HCT116 (cell line): ENCODE measurements at regions not wholly inside any gene's neighbourhood (a gene's known extent, or its start where the extent isn't known, plus 50 kb on each side); places are given as distances from the start of the nearest gene placed in this dataset.

Experiments used
- ATAC-seq: fragments of 200-7000 bp; cut with Tn5 transposase; 2 replicates; pipeline ENCODE4 v1.9.1; 2020; ENCODE audit warnings: mild to moderate bottlenecking, moderate library complexity
- BruUV-seq: library from RNA; stranded (reverse); fragments of 400-500 nt; replicated peaks from 2 replicates; lab custom pipeline; 2021; lab: Mats Ljungman, UMichigan
- CTCF ChIA-PET: fragments of 300-600 bp; sonication (Branson Sonifier 250); formaldehyde crosslinking; loops from one replicate; lab custom pipeline; 2021; ENCODE audit warnings: antibody characterized with exemption; lab: Charles Lee
- POLR2A ChIA-PET: fragments of 300-600, 350-600 bp; sonication (Branson Sonifier 250); formaldehyde crosslinking; loops from one replicate; lab custom pipeline; 2021; ENCODE audit warnings: antibody characterized with exemption; lab: Charles Lee
- RAD21 ChIA-PET, 2 experiments: fragments of 300-600 bp; sonication (Branson Sonifier 250); formaldehyde crosslinking; loops; one replicate each; lab custom pipeline; 2023; ENCODE audit warnings: low total read pairs in 2 of 2; ENCODE audit not compliant: uncharacterized antibody in 2 of 2, unreplicated experiment in 2 of 2, low non-redundant PET in 1 of 2; lab: Charles Lee
- DNase-seq: peaks from one replicate; pipeline ENCODE4 v3.0.0-alpha.2; 2010; ENCODE audit warnings: low read depth, low spot score
- H2AFZ ChIP-seq: fragments of 200-600 bp; shearing (Covaris generic), sonication (generic); 2 replicates; pipeline ENCODE4 v1.6.1; 2017; ENCODE audit warnings: low read depth, mixed run types, mixed read lengths, antibody characterized with exemption, low read length; ENCODE audit not compliant: poor library complexity, severe bottlenecking
- H3K27ac ChIP-seq: 2 replicates; pipeline ENCODE4 v1.5.1; 2012; ENCODE audit warnings: low read depth, low read length
- H3K27me3 ChIP-seq: fragments of 200-600 bp; sonication (generic); 2 replicates; pipeline ENCODE4 v1.6.1; 2016; ENCODE audit warnings: mixed run types, low read length, mixed read lengths; ENCODE audit not compliant: insufficient read depth
- H3K36me3 ChIP-seq, 2 experiments: fragments of 200-500 bp in 1 of 2; fragments of 200-600 bp in 1 of 2; sonication (Bioruptor generic) in 1 of 2; sonication (generic) in 1 of 2; 2 replicates each; pipeline versions ENCODE4 v1.5.1 to v1.6.1; 2014 to 2016; ENCODE audit warnings: low read length in 2 of 2, inconsistent platforms in 1 of 2, mixed read lengths in 1 of 2, mixed run types in 1 of 2; ENCODE audit not compliant: insufficient read depth in 2 of 2, control insufficient read depth in 1 of 2
- H3K4me1 ChIP-seq, 2 experiments: fragments of 200-600 bp in 1 of 2; sonication (generic) in 1 of 2; 2 replicates each; pipeline versions ENCODE4 v1.5.1 to v1.6.1; 2012 to 2017; ENCODE audit warnings: low read length in 2 of 2, inconsistent platforms in 1 of 2, mild to moderate bottlenecking in 1 of 2, mixed read lengths in 1 of 2, mixed run types in 1 of 2, moderate library complexity in 1 of 2; ENCODE audit not compliant: insufficient read depth in 2 of 2, control insufficient read depth in 1 of 2
- H3K4me2 ChIP-seq: fragments of 200-600 bp; sonication (generic); 2 replicates; pipeline ENCODE4 v1.6.1; 2017; ENCODE audit warnings: mixed run types, low read length, mixed read lengths
- H3K4me3 ChIP-seq, 2 experiments: fragments of 200-600 bp in 1 of 2; sonication (generic) in 1 of 2; replicated peaks in 1 of 2; 2 replicates each; pipeline ENCODE4 v1.5.1; 2011 to 2016; ENCODE audit warnings: low read length in 2 of 2, control low read depth in 1 of 2, low read depth in 1 of 2, mild to moderate bottlenecking in 1 of 2, mixed read lengths in 1 of 2, mixed run types in 1 of 2
- H3K79me2 ChIP-seq: fragments of 200-600 bp; sonication (generic); 2 replicates; pipeline ENCODE4 v1.6.1; 2017; ENCODE audit warnings: mild to moderate bottlenecking, mixed run types, low read length, moderate library complexity, mixed read lengths; ENCODE audit not compliant: insufficient read depth
- H3K9ac ChIP-seq: fragments of 200-600 bp; sonication (generic); 2 replicates; pipeline ENCODE4 v1.6.1; 2016; ENCODE audit warnings: low read length, mixed read lengths
- H3K9me2 ChIP-seq: fragments of 200-600 bp; sonication (generic), shearing (Covaris generic); 2 replicates; pipeline ENCODE4 v1.6.1; 2017; ENCODE audit warnings: mixed run types, mild to moderate bottlenecking, moderate library complexity; ENCODE audit not compliant: insufficient read depth
- H3K9me3 ChIP-seq, 2 experiments: fragments of 200-500 bp in 1 of 2; fragments of 200-600 bp in 1 of 2; sonication (Bioruptor generic) in 1 of 2; sonication (generic) in 1 of 2; 2 replicates each; pipeline ENCODE4 v1.6.1; 2014 to 2017; ENCODE audit warnings: low read length in 2 of 2, mixed read lengths in 2 of 2, inconsistent platforms in 1 of 2, low read depth in 1 of 2, mild to moderate bottlenecking in 1 of 2, mixed run types in 1 of 2, moderate library complexity in 1 of 2; ENCODE audit not compliant: control insufficient read depth in 1 of 2, insufficient read depth in 1 of 2
- H4K20me1 ChIP-seq: fragments of 200-600 bp; sonication (generic), shearing (Covaris generic); 2 replicates; pipeline ENCODE4 v1.6.1; 2017; ENCODE audit warnings: mixed run types, mild to moderate bottlenecking, moderate library complexity; ENCODE audit not compliant: insufficient read depth
- CEBPB ChIP-seq: IDR thresholded peaks from 2 replicates; pipeline ENCODE4 v1.6.1; 2012; ENCODE audit warnings: low read depth
- CTCF ChIP-seq, 3 experiments: fragments of 200-600 bp in 1 of 3; sonication (generic) in 1 of 3; IDR thresholded peaks in 2 of 3; conservative IDR thresholded peaks in 1 of 3; 2 replicates each; pipeline ENCODE4 v1.5.1; 2012 to 2017; ENCODE audit warnings: low read depth in 2 of 3, low read length in 2 of 3, antibody characterized with exemption in 1 of 3, borderline replicate concordance in 1 of 3, control low read depth in 1 of 3, mild to moderate bottlenecking in 1 of 3, mixed read lengths in 1 of 3, mixed run types in 1 of 3, moderate library complexity in 1 of 3; ENCODE audit not compliant: insufficient read depth in 1 of 3
- EGR1 ChIP-seq: IDR thresholded peaks from 2 replicates; pipeline ENCODE4 v1.6.1; 2012; ENCODE audit warnings: low read depth
- ELF1 ChIP-seq: IDR thresholded peaks from 2 replicates; pipeline ENCODE4 v1.6.1; 2012; ENCODE audit warnings: low read depth, borderline replicate concordance
- EZH2 ChIP-seq: fragments of 200-600 bp; sonication (generic); IDR thresholded peaks from 2 replicates; pipeline ENCODE4 v1.6.1; 2017; ENCODE audit warnings: antibody characterized with exemption, mixed run types
- FOSL1 ChIP-seq: IDR thresholded peaks from 2 replicates; pipeline ENCODE4 v1.6.1; 2012; ENCODE audit warnings: low read depth
- JUND ChIP-seq: IDR thresholded peaks from 2 replicates; pipeline ENCODE4 v1.6.1; 2012
- MAX ChIP-seq: IDR thresholded peaks from 2 replicates; pipeline ENCODE4 v1.6.1; 2012
- POLR2AphosphoS5 ChIP-seq: IDR thresholded peaks from 2 replicates; pipeline ENCODE4 v1.6.1; 2011; ENCODE audit warnings: mild to moderate bottlenecking, low read depth, low read length, moderate library complexity
- RAD21 ChIP-seq: IDR thresholded peaks from 2 replicates; pipeline ENCODE4 v1.6.1; 2012; ENCODE audit warnings: low read depth, mild to moderate bottlenecking
- SIN3A ChIP-seq: IDR thresholded peaks from 2 replicates; pipeline ENCODE4 v1.6.1; 2012; ENCODE audit warnings: low read depth
- SP1 ChIP-seq: IDR thresholded peaks from 2 replicates; pipeline ENCODE4 v1.6.1; 2012; ENCODE audit warnings: low read depth
- TCF7L2 ChIP-seq: IDR thresholded peaks from 2 replicates; pipeline ENCODE4 v1.7.0; 2011; ENCODE audit warnings: borderline replicate concordance, inconsistent platforms; ENCODE audit not compliant: insufficient read depth, insufficient read length; ENCODE audit errors: extremely low read depth
- YY1 ChIP-seq: IDR thresholded peaks from 2 replicates; pipeline ENCODE4 v1.6.1; 2011; ENCODE audit warnings: low read length, low read depth, moderate library complexity, mild to moderate bottlenecking; ENCODE audit not compliant: insufficient replicate concordance; ENCODE audit errors: extremely low read depth
- ZNF274 ChIP-seq: fragments of 200-500 bp; sonication (Bioruptor generic); IDR thresholded peaks from 2 replicates; pipeline ENCODE4 v1.6.1; 2014; ENCODE audit warnings: mild to moderate bottlenecking, low read depth, low read length, inconsistent platforms
- intact Hi-C: fragments of 100-400 bp; cut with micrococcal nuclease; formaldehyde crosslinking; loops from 2 replicates; pipeline ENCODE4 v1.10.0; 2022
- TF ChIP-seq, protein P1 (sequence below): IDR thresholded peaks from 2 replicates; pipeline ENCODE4 v1.6.1; 2012; ENCODE audit warnings: low read depth

- peaks cover 14% of the 10 kb centered on the region; the same call in 1 of the 2 replicates for H3K27me3 ChIP-seq
- no peak overlapping the region for H3K4me3 ChIP-seq
- no peaks in the 10 kb centered on the region for H3K36me3 ChIP-seq
- BruUV-seq, result no TSS peak
- no peaks in the 10 kb centered on the region for H3K4me1 ChIP-seq
- H3K4me2 ChIP-seq, result no peak overlapping the region
- ChIA-PET CTCF (no interaction called here), POLR2A (no interaction called here), RAD21 (no interaction called here)
- H3K9me3 ChIP-seq, result no peaks in the 10 kb centered on the region
- intact Hi-C loops, result no loop called here
- no peak overlapping the region for H3K9ac ChIP-seq
- no peak overlapping the region for H3K27ac ChIP-seq
- H4K20me1 ChIP-seq, result no peaks in the 10 kb centered on the region
- ATAC-seq, result no peak
- no peak overlapping the region for H2AFZ ChIP-seq
- DNase-seq, result no peak
- H3K79me2 ChIP-seq, result no peaks in the 10 kb centered on the region
- TF ChIP-seq YY1, result no peak
- TF ChIP-seq, protein P1, sequence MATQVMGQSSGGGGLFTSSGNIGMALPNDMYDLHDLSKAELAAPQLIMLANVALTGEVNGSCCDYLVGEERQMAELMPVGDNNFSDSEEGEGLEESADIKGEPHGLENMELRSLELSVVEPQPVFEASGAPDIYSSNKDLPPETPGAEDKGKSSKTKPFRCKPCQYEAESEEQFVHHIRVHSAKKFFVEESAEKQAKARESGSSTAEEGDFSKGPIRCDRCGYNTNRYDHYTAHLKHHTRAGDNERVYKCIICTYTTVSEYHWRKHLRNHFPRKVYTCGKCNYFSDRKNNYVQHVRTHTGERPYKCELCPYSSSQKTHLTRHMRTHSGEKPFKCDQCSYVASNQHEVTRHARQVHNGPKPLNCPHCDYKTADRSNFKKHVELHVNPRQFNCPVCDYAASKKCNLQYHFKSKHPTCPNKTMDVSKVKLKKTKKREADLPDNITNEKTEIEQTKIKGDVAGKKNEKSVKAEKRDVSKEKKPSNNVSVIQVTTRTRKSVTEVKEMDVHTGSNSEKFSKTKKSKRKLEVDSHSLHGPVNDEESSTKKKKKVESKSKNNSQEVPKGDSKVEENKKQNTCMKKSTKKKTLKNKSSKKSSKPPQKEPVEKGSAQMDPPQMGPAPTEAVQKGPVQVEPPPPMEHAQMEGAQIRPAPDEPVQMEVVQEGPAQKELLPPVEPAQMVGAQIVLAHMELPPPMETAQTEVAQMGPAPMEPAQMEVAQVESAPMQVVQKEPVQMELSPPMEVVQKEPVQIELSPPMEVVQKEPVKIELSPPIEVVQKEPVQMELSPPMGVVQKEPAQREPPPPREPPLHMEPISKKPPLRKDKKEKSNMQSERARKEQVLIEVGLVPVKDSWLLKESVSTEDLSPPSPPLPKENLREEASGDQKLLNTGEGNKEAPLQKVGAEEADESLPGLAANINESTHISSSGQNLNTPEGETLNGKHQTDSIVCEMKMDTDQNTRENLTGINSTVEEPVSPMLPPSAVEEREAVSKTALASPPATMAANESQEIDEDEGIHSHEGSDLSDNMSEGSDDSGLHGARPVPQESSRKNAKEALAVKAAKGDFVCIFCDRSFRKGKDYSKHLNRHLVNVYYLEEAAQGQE, result no peak
- no peaks in the 10 kb centered on the region for H3K9me2 ChIP-seq
Observed at GRCh38 chr2:16515696-16516095, 149.9 kb downstream of the CYRIA start.

GRCh38 chr2:16513626-16514025, 152.0 kb downstream of the CYRIA start:
- H3K27me3 ChIP-seq, result peaks cover 9% of the 10 kb centered on the region; the same call in 1 of the 2 replicates
- no peaks in the 10 kb centered on the region for H3K9me2 ChIP-seq
- DNase-seq, result no peak
- H2AFZ ChIP-seq, result no peak overlapping the region
- H3K4me2 ChIP-seq, result no peak overlapping the region
- no TSS peak for BruUV-seq
- no peak for TF ChIP-seq JUND
- TF ChIP-seq ZNF274, result no peak
- TF ChIP-seq RAD21, result no peak
- TF ChIP-seq FOSL1, result no peak
- no peak for TF ChIP-seq CEBPB
- TF ChIP-seq ELF1, result no peak
- no peak for TF ChIP-seq EZH2
- TF ChIP-seq TCF7L2, result no peak
- TF ChIP-seq YY1, result no peak
- TF ChIP-seq CTCF (IDR thresholded peaks at IDR 0.05 in 2 of 3, conservative IDR thresholded peaks at IDR 0.05 in 1 of 3; ENCODE audit: borderline replicate concordance in 1 of 3, insufficient read depth in 1 of 3, low read depth in 2 of 3, low read length in 2 of 3), result no peak
- TF ChIP-seq EGR1, result no peak
- no peak for TF ChIP-seq POLR2AphosphoS5
- no peak for TF ChIP-seq SIN3A
- TF ChIP-seq MAX, result no peak
- TF ChIP-seq SP1, result no peak
- no peak overlapping the region for H3K27ac ChIP-seq
- no peaks in the 10 kb centered on the region for H3K79me2 ChIP-seq
- no peaks in the 10 kb centered on the region for H3K4me1 ChIP-seq
- H3K36me3 ChIP-seq, result no peaks in the 10 kb centered on the region
- H3K9ac ChIP-seq, result no peak overlapping the region
- H4K20me1 ChIP-seq, result no peaks in the 10 kb centered on the region
- intact Hi-C loops, result no loop called here
- H3K9me3 ChIP-seq, result no peaks in the 10 kb centered on the region
- RAD21 ChIA-PET, result no interaction called here
- POLR2A ChIA-PET, result no interaction called here
- no peak overlapping the region for H3K4me3 ChIP-seq
- CTCF ChIA-PET, result interaction anchor here (1.1 kb wide), 1 partner anchor 12 kb away, joined by 4 read pairs; no protein-coding TSS in a partner anchor
- no peak for ATAC-seq
